Neuronal stem cell (in vitro differentiated cells): ENCODE measurements at regions not wholly inside any gene's neighbourhood (a gene's known extent, or its start where the extent isn't known, plus 50 kb on each side); places are given as distances from the start of the nearest gene placed in this dataset.
A peak's percentile ranks its signal among the peaks of the same experiment; 100 is the strongest.

Experiments used
- DNase-seq: peaks from one replicate; pipeline ENCODE4 v3.0.0-alpha.2; 2013; ENCODE audit warnings: low spot score
- H2AFZ ChIP-seq: one replicate; pipeline ENCODE4 v1.6.1; 2013; ENCODE audit warnings: mild to moderate bottlenecking, low read length, inconsistent platforms
- H2AK5ac ChIP-seq: 2 replicates; pipeline ENCODE4 v1.6.1; 2013; ENCODE audit warnings: low read depth, mild to moderate bottlenecking, inconsistent platforms, low read length, moderate library complexity, mixed read lengths
- H2BK120ac ChIP-seq: 2 replicates; pipeline ENCODE4 v1.6.1; 2013; ENCODE audit warnings: low read depth, mild to moderate bottlenecking, inconsistent platforms, low read length, moderate library complexity, mixed read lengths
- H2BK12ac ChIP-seq: one replicate; pipeline ENCODE4 v1.6.1; 2013; ENCODE audit warnings: low read length, inconsistent platforms
- H2BK15ac ChIP-seq: 2 replicates; pipeline ENCODE4 v1.6.1; 2013; ENCODE audit warnings: mild to moderate bottlenecking, low read length, inconsistent platforms, mixed read lengths
- H2BK5ac ChIP-seq: one replicate; pipeline ENCODE4 v1.6.1; 2013; ENCODE audit warnings: inconsistent platforms, mild to moderate bottlenecking, low read length, moderate library complexity
- H3K14ac ChIP-seq: one replicate; pipeline ENCODE4 v1.6.1; 2013; ENCODE audit warnings: low read length, inconsistent platforms
- H3K18ac ChIP-seq: 2 replicates; pipeline ENCODE4 v1.6.1; 2013; ENCODE audit warnings: low read length, inconsistent platforms
- H3K23ac ChIP-seq: 2 replicates; pipeline ENCODE4 v1.6.1; 2013; ENCODE audit warnings: low read depth, mild to moderate bottlenecking, mixed read lengths, low read length, inconsistent platforms; ENCODE audit not compliant: poor library complexity
- H3K27ac ChIP-seq: replicated peaks from 3 replicates; pipeline ENCODE4 v1.5.1; 2013; ENCODE audit warnings: low read length, inconsistent platforms
- H3K27me3 ChIP-seq, 3 experiments: 2 replicates each; pipeline ENCODE4 v1.6.1; 2013; ENCODE audit warnings: low read length in 3 of 3, mild to moderate bottlenecking in 2 of 3, inconsistent platforms in 1 of 3, low read depth in 1 of 3, mixed read lengths in 1 of 3, moderate library complexity in 1 of 3; ENCODE audit not compliant: control insufficient read depth in 3 of 3, insufficient read depth in 3 of 3
- H3K36me3 ChIP-seq, 2 donors: replicated peaks in 1 of 2; 2 replicates each; pipeline ENCODE4 v1.6.1; 2013; ENCODE audit warnings: low read length in 2 of 2; ENCODE audit not compliant: control insufficient read depth in 2 of 2, insufficient read depth in 2 of 2
- H3K4ac ChIP-seq: 2 replicates; pipeline ENCODE4 v1.6.1; 2013; ENCODE audit warnings: inconsistent platforms, mild to moderate bottlenecking, low read length, moderate library complexity
- H3K4me1 ChIP-seq, 2 donors: 1 replicate in 1 of 2; 2 replicates in 1 of 2; pipeline ENCODE4 v1.6.1; 2013; ENCODE audit warnings: low read length in 2 of 2, low read depth in 1 of 2; ENCODE audit not compliant: control insufficient read depth in 2 of 2, insufficient read depth in 1 of 2
- H3K4me2 ChIP-seq: one replicate; pipeline ENCODE4 v1.6.1; 2013; ENCODE audit warnings: mild to moderate bottlenecking, low read length, inconsistent platforms; ENCODE audit not compliant: insufficient read depth, poor library complexity, severe bottlenecking
- H3K4me3 ChIP-seq, 2 donors: 2 replicates each; pipeline ENCODE4 v1.5.1; 2013; ENCODE audit warnings: low read length in 2 of 2, mild to moderate bottlenecking in 2 of 2, inconsistent platforms in 1 of 2, moderate library complexity in 1 of 2
- H3K79me1 ChIP-seq: one replicate; pipeline ENCODE4 v1.6.1; 2013; ENCODE audit warnings: low read depth, mild to moderate bottlenecking, inconsistent platforms, low read length, moderate library complexity
- H3K9ac ChIP-seq: one replicate; pipeline ENCODE4 v1.6.1; 2013; ENCODE audit warnings: mild to moderate bottlenecking, low read depth, low read length, inconsistent platforms; ENCODE audit not compliant: poor library complexity
- H3K9me3 ChIP-seq, 2 donors: replicated peaks in 1 of 2; 2 replicates each; pipeline versions ENCODE3 to v1.6.1; 2013; ENCODE audit warnings: low read length in 2 of 2, mild to moderate bottlenecking in 2 of 2, inconsistent platforms in 1 of 2, low read depth in 1 of 2, mixed read lengths in 1 of 2, moderate library complexity in 1 of 2; ENCODE audit not compliant: control insufficient read depth in 2 of 2, insufficient read depth in 1 of 2
- H4K8ac ChIP-seq: one replicate; pipeline ENCODE4 v1.6.1; 2013; ENCODE audit warnings: low read depth, mild to moderate bottlenecking, inconsistent platforms, low read length, moderate library complexity
- H4K91ac ChIP-seq: one replicate; pipeline ENCODE4 v1.6.1; 2013; ENCODE audit warnings: low read length, low read depth, mild to moderate bottlenecking, inconsistent platforms; ENCODE audit not compliant: poor library complexity
- WGBS, 2 donors: extraction: QIAGEN DNeasy Blood & Tissue Kit; methylation state at CpG; one replicate each; pipeline ENCODE4 v1.1.7; 2013; ENCODE audit warnings: missing lambda C conversion rate in 2 of 2, mixed read lengths in 1 of 2; ENCODE audit not compliant: insufficient read length in 2 of 2, insufficient replicate concordance in 1 of 2; ENCODE audit errors: extremely low coverage in 2 of 2; 5-methylcytosine and 5-hydroxymethylcytosine counted together

DNA sequence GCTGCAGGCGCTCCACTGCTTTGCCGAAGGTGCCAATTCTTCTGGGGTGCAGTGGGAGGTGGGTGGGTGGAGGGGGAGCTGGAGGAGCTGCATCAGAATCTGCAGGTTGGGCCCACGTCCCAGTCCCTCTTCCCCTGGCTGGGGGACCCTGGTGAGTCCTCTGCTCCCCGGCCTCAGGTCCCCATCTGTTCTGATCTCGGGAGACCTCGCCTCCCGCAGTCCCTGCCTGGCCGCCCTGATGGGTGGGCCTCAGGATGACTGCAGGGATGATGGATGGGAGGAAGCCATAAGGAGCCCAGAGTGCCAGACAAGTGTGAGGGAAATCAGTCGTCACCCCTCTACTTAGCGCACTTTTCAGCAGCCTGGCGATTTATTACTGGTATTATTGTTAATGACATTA, 89.3 kb upstream of the PCBD1 start:
- H3K4me3 ChIP-seq = no peak overlapping the region
- H3K27ac ChIP-seq = no peak overlapping the region
- H3K4me2 ChIP-seq = no peak overlapping the region
- no peaks in the 10 kb centered on the region for H3K9me3 ChIP-seq
- H2BK5ac ChIP-seq = no peak overlapping the region
- H3K18ac ChIP-seq = no peak overlapping the region
- no peaks in the 10 kb centered on the region for H3K27me3 ChIP-seq
- H3K9ac ChIP-seq = no peak overlapping the region
- H2BK15ac ChIP-seq = no peak overlapping the region
- H2AFZ ChIP-seq = no peak overlapping the region
- H3K14ac ChIP-seq = no peak overlapping the region
- WGBS, 2 donors = no CpG with 5 or more reads among the region's 11 CpGs
- peaks cover 0 to 2% of the 10 kb centered on the region in 2 donors for H3K4me1 ChIP-seq
- H3K23ac ChIP-seq = no peak overlapping the region
- no peak overlapping the region for H2BK12ac ChIP-seq
- no peak overlapping the region for H3K4ac ChIP-seq
- H3K36me3 ChIP-seq = no peaks in the 10 kb centered on the region
- no peaks in the 10 kb centered on the region for H3K79me1 ChIP-seq
- H2AK5ac ChIP-seq = peak overlapping the region; percentile 22
- no peak overlapping the region for H4K91ac ChIP-seq
- no peak overlapping the region for H2BK120ac ChIP-seq
- no peak overlapping the region for H4K8ac ChIP-seq
- no peak for DNase-seq

DNA sequence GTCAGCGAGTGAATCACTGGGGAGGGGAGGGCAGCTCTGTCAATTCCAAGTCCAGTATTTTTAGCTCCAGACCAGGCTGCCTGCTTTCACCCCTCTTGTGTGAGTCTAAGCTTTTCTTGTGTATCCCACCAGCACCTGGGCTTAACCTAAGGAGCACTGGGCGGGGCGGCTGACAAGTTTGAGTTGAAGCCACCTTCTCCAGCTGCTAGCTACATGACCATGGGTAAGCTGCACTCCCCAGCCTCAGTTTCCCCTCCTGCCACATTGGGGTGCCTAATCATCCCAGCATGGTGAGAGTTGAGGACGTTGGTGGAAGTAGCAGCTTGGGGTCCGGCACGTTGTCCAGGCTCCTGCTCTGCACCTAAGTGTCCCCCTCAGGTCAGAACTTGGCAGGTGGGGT, 89.8 kb upstream of the PCBD1 start:
- Histone ChIP-seq H3K4ac (no peak overlapping the region), H2AFZ (no peak overlapping the region), H3K27me3 (no peaks in the 10 kb centered on the region), H4K8ac (no peak overlapping the region), H2BK12ac (no peak overlapping the region), H2BK120ac (no peak overlapping the region), H4K91ac (no peak overlapping the region), H3K14ac (no peak overlapping the region), H3K4me2 (no peak overlapping the region), H2BK15ac (no peak overlapping the region), H2BK5ac (no peak overlapping the region), H3K4me3 (no peak overlapping the region), H3K23ac (no peak overlapping the region), H3K9ac (no peak overlapping the region), H2AK5ac (peak overlapping the region; percentile 6), H3K27ac (no peak overlapping the region), H3K79me1 (no peaks in the 10 kb centered on the region), H3K4me1 (peaks cover 0 to 2% of the 10 kb centered on the region in 2 donors), H3K36me3 (no peaks in the 10 kb centered on the region), H3K18ac (no peak overlapping the region), H3K9me3 (no peaks in the 10 kb centered on the region)
- WGBS, 2 donors = no CpG with 5 or more reads among the region's 6 CpGs
- DNase-seq = no peak

DNA sequence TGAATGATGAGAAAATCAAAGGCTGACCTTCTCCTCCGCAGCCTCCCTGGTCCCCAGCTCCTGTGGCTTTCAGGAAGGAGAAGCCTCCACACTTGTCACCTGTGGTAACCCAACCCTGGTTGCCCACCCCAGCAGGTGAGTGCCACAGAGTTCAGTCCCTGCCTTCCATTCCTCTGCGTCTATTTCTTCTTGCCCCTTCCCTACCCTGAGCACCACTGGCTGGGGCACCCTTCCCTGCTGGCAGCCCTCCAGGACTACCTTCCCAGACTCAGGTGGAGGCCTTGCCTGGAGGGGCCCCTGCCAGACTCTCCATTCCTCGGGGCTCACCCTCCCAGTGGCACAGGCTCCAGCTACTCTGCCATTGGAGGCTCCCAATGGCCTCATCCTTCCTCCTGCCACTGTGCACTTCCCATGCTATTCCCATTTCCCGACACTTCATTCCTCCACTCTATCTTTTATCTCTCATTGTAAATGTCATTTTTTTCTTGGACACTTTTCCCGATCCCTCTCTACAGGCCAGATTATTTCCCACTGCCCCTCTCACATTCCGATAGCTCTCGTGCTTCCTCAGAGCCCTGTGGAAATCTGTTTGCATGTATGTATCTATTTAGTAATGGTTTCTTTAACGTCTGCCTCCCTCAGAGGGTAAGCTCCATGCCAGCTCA, 90.6 kb upstream of the PCBD1 start:
- Histone ChIP-seq H4K91ac (no peak overlapping the region), H2AFZ (no peak overlapping the region), H3K79me1 (no peaks in the 10 kb centered on the region), H2BK15ac (peak overlapping the region; percentile 31), H2BK12ac (no peak overlapping the region), H4K8ac (no peak overlapping the region), H3K18ac (peak overlapping the region; percentile 16), H3K14ac (no peak overlapping the region), H3K9me3 (no peaks in the 10 kb centered on the region), H3K4ac (no peak overlapping the region), H3K36me3 (no peaks in the 10 kb centered on the region), H3K23ac (no peak overlapping the region), H3K4me3 (no peak overlapping the region), H3K4me2 (no peak overlapping the region), H2AK5ac (no peak overlapping the region), H3K27ac (no peak overlapping the region), H2BK120ac (no peak overlapping the region), H3K27me3 (no peaks in the 10 kb centered on the region), H3K4me1 (peaks cover 0 to 2% of the 10 kb centered on the region in 2 donors), H3K9ac (no peak overlapping the region), H2BK5ac (no peak overlapping the region)
- DNase-seq = no peak
- 100% methylated on average over 1 of the region's 8 CpGs; no CpG with 5 or more reads in 1 of the 2 donors for WGBS, 2 donors

DNA sequence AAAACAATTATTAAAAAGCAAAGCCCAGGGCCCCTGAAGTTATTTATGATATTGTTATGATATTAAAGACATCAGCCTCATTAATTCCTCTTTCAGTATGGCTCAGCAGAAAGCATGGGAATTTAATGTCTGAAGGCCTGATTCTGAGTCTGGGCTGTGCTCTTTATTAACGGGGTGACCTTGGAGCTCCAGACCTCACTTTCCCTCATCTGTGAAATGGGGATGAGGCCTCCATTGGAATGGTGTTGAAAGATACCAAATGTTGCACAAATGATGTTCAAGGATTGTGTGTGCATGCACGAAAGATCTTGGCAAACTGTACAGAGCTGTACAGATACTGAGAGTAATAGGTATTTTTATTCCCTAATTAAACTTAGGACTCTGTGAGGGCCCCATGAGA, 92.3 kb upstream of the PCBD1 start:
- Histone ChIP-seq H3K27me3 (no peaks in the 10 kb centered on the region), H3K9me3 (no peaks in the 10 kb centered on the region), H3K23ac (no peak overlapping the region), H3K36me3 (no peaks in the 10 kb centered on the region), H4K91ac (no peak overlapping the region), H2BK5ac (no peak overlapping the region), H2BK12ac (no peak overlapping the region), H3K79me1 (no peaks in the 10 kb centered on the region), H3K4me2 (no peak overlapping the region), H2BK120ac (no peak overlapping the region), H3K4me3 (no peak overlapping the region), H2AFZ (no peak overlapping the region), H4K8ac (no peak overlapping the region), H3K18ac (no peak overlapping the region), H3K4ac (no peak overlapping the region), H2BK15ac (no peak overlapping the region), H3K9ac (no peak overlapping the region), H3K14ac (no peak overlapping the region), H3K4me1 (peaks cover 0 to 2% of the 10 kb centered on the region in 2 donors), H2AK5ac (peak overlapping the region; percentile 56), H3K27ac (no peak overlapping the region)
- no CpG with 5 or more reads among the region's 2 CpGs for WGBS, 2 donors
- no peak for DNase-seq
